IMR-90 (cell line): ENCODE measurements at regions not wholly inside any gene's neighbourhood (a gene's known extent, or its start where the extent isn't known, plus 50 kb on each side); places are given as distances from the start of the nearest gene placed in this dataset.

Experiments
- ATAC-seq: fragments of 200-7000 bp; cut with Tn5 transposase; 2 replicates; pipeline ENCODE4 v1.9.1; 2020; ENCODE audit warnings: low read depth, mild to moderate bottlenecking, moderate library complexity
- BruUV-seq: library from RNA; stranded (reverse); fragments of 400-500 nt; replicated peaks from 2 replicates; lab custom pipeline; 2021; lab: Mats Ljungman, UMichigan
- CTCF ChIA-PET: fragments of 300-600 bp; formaldehyde crosslinking; extraction: SDS; loops from one replicate; lab custom pipeline; 2021; ENCODE audit warnings: antibody characterized with exemption; lab: Yijun Ruan, JAX
- POLR2A ChIA-PET: fragments of 300-600 bp; sonication (Branson Sonifier 250); formaldehyde crosslinking; loops from one replicate; lab custom pipeline; 2022; ENCODE audit warnings: antibody characterized with exemption; ENCODE audit not compliant: unreplicated experiment; lab: Charles Lee
- DNase-seq: peaks from one replicate; pipeline ENCODE4 v3.0.0; 2013
- H2AFZ ChIP-seq: replicated peaks from 2 replicates; pipeline ENCODE3; 2013; ENCODE audit warnings: low read length, mild to moderate bottlenecking; ENCODE audit not compliant: poor library complexity
- H2AK5ac ChIP-seq: 2 replicates; pipeline ENCODE4 v1.6.1; 2013; ENCODE audit warnings: low read depth, low read length, inconsistent platforms
- H2AK9ac ChIP-seq: replicated peaks from 2 replicates; pipeline ENCODE3; 2013; ENCODE audit warnings: mild to moderate bottlenecking, low read depth, low read length, moderate library complexity; ENCODE audit not compliant: poor library complexity
- H2BK120ac ChIP-seq: 2 replicates; pipeline ENCODE4 v1.6.1; 2013; ENCODE audit warnings: low read depth, low read length, inconsistent platforms
- H2BK15ac ChIP-seq: 3 replicates; pipeline ENCODE4 v1.6.1; 2013; ENCODE audit warnings: low read depth, low read length, inconsistent platforms
- H2BK20ac ChIP-seq: 2 replicates; pipeline ENCODE4 v1.6.1; 2013; ENCODE audit warnings: low read depth, mild to moderate bottlenecking, inconsistent platforms, low read length, moderate library complexity
- H2BK5ac ChIP-seq: 2 replicates; pipeline ENCODE4 v1.6.1; 2013; ENCODE audit warnings: mild to moderate bottlenecking, low read depth, low read length, inconsistent platforms; ENCODE audit not compliant: poor library complexity, severe bottlenecking
- H3K14ac ChIP-seq: replicated peaks from 2 replicates; pipeline ENCODE4 v1.6.1; 2013; ENCODE audit warnings: low read depth, low read length, inconsistent platforms
- H3K18ac ChIP-seq: 2 replicates; pipeline ENCODE4 v1.6.1; 2013; ENCODE audit warnings: low read depth, low read length, control low read depth
- H3K23ac ChIP-seq: 2 replicates; pipeline ENCODE4 v1.6.1; 2013; ENCODE audit warnings: low read depth, low read length, inconsistent platforms
- H3K27ac ChIP-seq: 2 replicates; pipeline ENCODE4 v1.5.1; 2013; ENCODE audit warnings: mild to moderate bottlenecking, control low read depth, low read length; ENCODE audit not compliant: insufficient read depth
- H3K27me3 ChIP-seq: 2 replicates; pipeline ENCODE4 v1.6.1; 2013; ENCODE audit warnings: low read length; ENCODE audit not compliant: control insufficient read depth, insufficient read depth
- H3K36me3 ChIP-seq: 2 replicates; pipeline ENCODE4 v1.6.1; 2013; ENCODE audit warnings: low read length, mixed read lengths; ENCODE audit not compliant: control insufficient read depth, insufficient read depth
- H3K4ac ChIP-seq: 2 replicates; pipeline ENCODE4 v1.6.1; 2013; ENCODE audit warnings: low read depth, low read length, inconsistent platforms
- H3K4me1 ChIP-seq: 2 replicates; pipeline ENCODE4 v1.6.1; 2013; ENCODE audit warnings: low read length, mixed read lengths; ENCODE audit not compliant: control insufficient read depth, insufficient read depth
- H3K4me2 ChIP-seq: 2 replicates; pipeline ENCODE4 v1.6.1; 2013; ENCODE audit warnings: low read depth, mild to moderate bottlenecking, control low read depth, low read length, moderate library complexity
- H3K4me3 ChIP-seq: 2 replicates; pipeline ENCODE4 v1.5.1; 2013; ENCODE audit warnings: low read depth, mild to moderate bottlenecking, control low read depth, low read length, moderate library complexity; ENCODE audit not compliant: insufficient read depth
- H3K56ac ChIP-seq: 2 replicates; pipeline ENCODE4 v1.6.1; 2013; ENCODE audit warnings: low read length, inconsistent platforms; ENCODE audit not compliant: insufficient read depth; ENCODE audit errors: extremely low read depth
- H3K79me1 ChIP-seq, 2 experiments: 2 replicates each; pipeline ENCODE4 v1.6.1; 2013; ENCODE audit warnings: low read length in 2 of 2, inconsistent platforms in 1 of 2, low read depth in 1 of 2
- H3K9ac ChIP-seq: 2 replicates; pipeline ENCODE4 v1.6.1; 2013; ENCODE audit warnings: low read depth, low read length, control low read depth
- H3K9me1 ChIP-seq: 2 replicates; pipeline ENCODE4 v1.6.1; 2013; ENCODE audit warnings: low read length, inconsistent platforms; ENCODE audit not compliant: insufficient read depth
- H3K9me3 ChIP-seq: 2 replicates; pipeline ENCODE4 v1.6.1; 2013; ENCODE audit warnings: low read length; ENCODE audit not compliant: control insufficient read depth, insufficient read depth
- H4K20me1 ChIP-seq: 2 replicates; pipeline ENCODE4 v1.6.1; 2013; ENCODE audit warnings: low read length, inconsistent platforms; ENCODE audit not compliant: insufficient read depth
- H4K5ac ChIP-seq: 2 replicates; pipeline ENCODE4 v1.6.1; 2013; ENCODE audit warnings: mild to moderate bottlenecking, low read depth, low read length, control low read depth
- H4K8ac ChIP-seq, 2 experiments: 2 replicates each; pipeline ENCODE4 v1.6.1; 2013; ENCODE audit warnings: low read depth in 2 of 2, low read length in 2 of 2, control low read depth in 1 of 2, inconsistent platforms in 1 of 2
- H4K91ac ChIP-seq: 2 replicates; pipeline ENCODE4 v1.6.1; 2013; ENCODE audit warnings: low read depth, low read length, inconsistent platforms; ENCODE audit not compliant: insufficient read depth
- BHLHE40 ChIP-seq: fragments of 150-350 bp; IDR thresholded peaks from 2 replicates; pipeline ENCODE4 v1.6.1; 2016; ENCODE audit warnings: mild to moderate bottlenecking, low read depth, low read length
- CEBPB ChIP-seq: IDR thresholded peaks from 2 replicates; pipeline ENCODE4 v1.6.1; 2012; ENCODE audit warnings: low read depth, low read length, improper control_type of control experiment
- CHD1 ChIP-seq: IDR thresholded peaks from 2 replicates; pipeline ENCODE4 v1.6.1; 2012; ENCODE audit warnings: low read depth, low read length, improper control_type of control experiment
- CTCF ChIP-seq: conservative IDR thresholded peaks from 2 replicates; pipeline ENCODE4 v1.5.1; 2012; ENCODE audit warnings: mild to moderate bottlenecking, low read depth, low read length, improper control_type of control experiment
- ELK1 ChIP-seq: fragments of 150-350 bp; IDR thresholded peaks from 2 replicates; pipeline ENCODE4 v1.6.1; 2016; ENCODE audit warnings: low read depth, mild to moderate bottlenecking, low read length, moderate library complexity, borderline replicate concordance
- FOS ChIP-seq: fragments of 150-350 bp; IDR thresholded peaks from 2 replicates; pipeline ENCODE4 v1.6.1; 2016; ENCODE audit warnings: low read depth, low read length
- MAFK ChIP-seq: IDR thresholded peaks from 2 replicates; pipeline ENCODE4 v1.6.1; 2012; ENCODE audit warnings: low read depth, low read length, improper control_type of control experiment
- MAZ ChIP-seq: IDR thresholded peaks from 2 replicates; pipeline ENCODE4 v1.6.1; 2012; ENCODE audit warnings: low read depth, mild to moderate bottlenecking, low read length, improper control_type of control experiment, moderate library complexity, borderline replicate concordance
- NFE2L2 ChIP-seq: fragments of 150-350 bp; IDR thresholded peaks from 2 replicates; pipeline ENCODE4 v1.6.1; 2016; ENCODE audit warnings: low read depth, mild to moderate bottlenecking, low read length
- POLR2A ChIP-seq: IDR thresholded peaks from 2 replicates; pipeline ENCODE4 v1.6.1; 2012; ENCODE audit warnings: mild to moderate bottlenecking, low read depth, low read length
- RAD21 ChIP-seq: IDR thresholded peaks from 2 replicates; pipeline ENCODE4 v1.6.1; 2012; ENCODE audit warnings: low read length, improper control_type of control experiment
- RCOR1 ChIP-seq: IDR thresholded peaks from 2 replicates; pipeline ENCODE4 v1.6.1; 2012; ENCODE audit warnings: mild to moderate bottlenecking, low read length, improper control_type of control experiment; ENCODE audit not compliant: insufficient replicate concordance
- RFX5 ChIP-seq: IDR thresholded peaks from 2 replicates; pipeline ENCODE4 v1.8.0; 2012; ENCODE audit warnings: low read depth, mild to moderate bottlenecking, low read length, moderate library complexity
- SMC3 ChIP-seq: fragments of 150-350 bp; IDR thresholded peaks from 2 replicates; pipeline ENCODE4 v1.6.1; 2016; ENCODE audit warnings: low read depth, mild to moderate bottlenecking, antibody characterized with exemption, low read length, moderate library complexity
- USF2 ChIP-seq: fragments of 150-350 bp; IDR thresholded peaks from 2 replicates; pipeline ENCODE4 v1.6.1; 2017; ENCODE audit warnings: mild to moderate bottlenecking, antibody characterized with exemption, low read length, low read depth
- WGBS, 2 experiments: methylation state at CpG; one replicate each; pipeline versions ENCODE4 v1.1.5 to v1.1.7; 2013; ENCODE audit warnings: missing lambda C conversion rate in 2 of 2; ENCODE audit not compliant: insufficient read length in 1 of 2; ENCODE audit errors: extremely low coverage in 2 of 2; 5-methylcytosine and 5-hydroxymethylcytosine counted together
- dilution Hi-C: fragments of 300-500 bp; cut with HindIII; formaldehyde crosslinking; loops from one replicate; pipeline ENCODE4 v1.14.3; 2018; ENCODE audit warnings: low sequenced_read_pairs; ENCODE audit not compliant: unreplicated experiment
- in situ Hi-C: fragments of 300-500 bp; cut with MboI; formaldehyde crosslinking; loops from 3 replicates; pipeline ENCODE4 v1.14.3; 2019; ENCODE audit warnings: low sequenced_read_pairs, inconsistent platforms, mixed read lengths
- intact Hi-C: fragments of 100-400 bp; cut with micrococcal nuclease; formaldehyde crosslinking; loops from 2 replicates; pipeline ENCODE4 v1.10.0; 2022

GRCh38 chr3:55165278-55165677 lies 237.4 kb upstream of the LRTM1 start (continued):
- TF ChIP-seq CTCF = no peak
- peak; percentile 86 for TF ChIP-seq NFE2L2
- TF ChIP-seq RAD21 = no peak

GRCh38 chr3:55164876-55165275 lies 237.0 kb upstream of the LRTM1 start:
- H2BK120ac ChIP-seq = peak overlapping the region; percentile 99
- H3K4me2 ChIP-seq = peak overlapping the region; percentile 49
- H2AK5ac ChIP-seq = peak overlapping the region; percentile 92
- H3K14ac ChIP-seq = peak overlapping the region; percentile 85
- H3K4me3 ChIP-seq = no peak overlapping the region
- H3K79me1 ChIP-seq = peaks cover 3 to 15% of the 10 kb centered on the region in 2 experiments; a peak in 2 of 4 replicates
- peak overlapping the region; percentile 97 for H4K91ac ChIP-seq
- no peak overlapping the region for H2AK9ac ChIP-seq
- H3K23ac ChIP-seq = peak overlapping the region; percentile 71
- H3K4ac ChIP-seq = peak overlapping the region; percentile 96
- dilution Hi-C loops (no loop called here), intact Hi-C loops (loop anchor here (5.0 to 10.0 kb wide), 9 partner anchors 102 to 880 kb away; no protein-coding TSS in a partner anchor), in situ Hi-C loops (loop anchor here (5.0 to 10.0 kb wide), 4 partner anchors 213 to 560 kb away; no protein-coding TSS in a partner anchor)
- peak; percentile 60 for DNase-seq
- peak overlapping the region; percentile 100 for H2BK5ac ChIP-seq
- no peaks in the 10 kb centered on the region for H3K36me3 ChIP-seq
- H3K56ac ChIP-seq = peak overlapping the region; percentile 84
- H4K20me1 ChIP-seq = no peaks in the 10 kb centered on the region
- peak overlapping the region; percentile 68 for H3K18ac ChIP-seq
- no peaks in the 10 kb centered on the region for H3K9me3 ChIP-seq
- peak overlapping the region; percentile 93 for H4K5ac ChIP-seq
- peak overlapping the region; percentile 97 for H2BK15ac ChIP-seq
- ChIA-PET POLR2A (interaction anchor here (0.6 kb wide), 1 partner anchor 555 kb away, joined by 3 read pairs; no protein-coding TSS in a partner anchor), CTCF (no interaction called here)
- no peak overlapping the region for H2AFZ ChIP-seq
- H3K9ac ChIP-seq = peak overlapping the region; percentile 53
- H4K8ac ChIP-seq = peak overlapping the region; percentile 89
- H3K27me3 ChIP-seq = no peaks in the 10 kb centered on the region
- H3K27ac ChIP-seq = peak overlapping the region; percentile 85
- no peak for ATAC-seq
- H3K9me1 ChIP-seq = peaks cover 23% of the 10 kb centered on the region
- BruUV-seq = no TSS peak
- WGBS, 2 experiments = no CpG with 5 or more reads among the region's 1 CpG
- peak overlapping the region; percentile 94 for H2BK20ac ChIP-seq
- peaks cover 37% of the 10 kb centered on the region for H3K4me1 ChIP-seq
- TF ChIP-seq FOS (no peak), MAZ (no peak), RCOR1 (no peak), NFE2L2 (no peak), POLR2A (no peak), ELK1 (no peak), BHLHE40 (no peak), USF2 (no peak), SMC3 (no peak), CEBPB (no peak), MAFK (no peak), CHD1 (no peak), RFX5 (no peak)
